Lower leg skin (tissue), 4 donors: ENCODE measurements at regions not wholly inside any gene's neighbourhood (a gene's known extent, or its start where the extent isn't known, plus 50 kb on each side); places are given as distances from the start of the nearest gene placed in this dataset.

Source experiments
- DNase-seq, 2 donors: peaks; one replicate each; pipeline ENCODE4 v3.0.0-alpha.2; 2019; ENCODE audit warnings: low spot score in 2 of 2
- H3K4me3 ChIP-seq: fragments of 200-600 bp; sonication (generic); 2 replicates; pipeline ENCODE4 v1.5.1; 2017; ENCODE audit warnings: mild to moderate bottlenecking, low read depth; ENCODE audit not compliant: poor library complexity, severe bottlenecking
- CTCF ChIP-seq, 3 donors: fragments of 450-650 bp; IDR thresholded peaks; one replicate each; pipeline ENCODE4 v1.5.1; 2016; ENCODE audit warnings: antibody characterized with exemption in 3 of 3, mild to moderate bottlenecking in 3 of 3, moderate library complexity in 2 of 3
- POLR2A ChIP-seq, 2 donors: fragments of 450-650 bp; IDR thresholded peaks; one replicate each; pipeline ENCODE4 v1.6.1; 2016 to 2017; ENCODE audit warnings: antibody characterized with exemption in 2 of 2, mild to moderate bottlenecking in 1 of 2, moderate library complexity in 1 of 2
- WGBS, 2 donors: methylation state at CpG; one replicate each; pipeline ENCODE4 v1.1.5; 2018; 5-methylcytosine and 5-hydroxymethylcytosine counted together
- intact Hi-C: fragments of 100-400 bp; cut with DNase I; formaldehyde crosslinking; loops from one replicate; pipeline ENCODE4 v1.15.0; 2023; ENCODE audit warnings: low total_unique reads

- DNase-seq: no peak
- 65 to 67% methylated on average over 8 of the region's 8 CpGs for WGBS, 2 donors
- intact Hi-C loops: no loop called here
- H3K4me3 ChIP-seq: no peak overlapping the region
- TF ChIP-seq POLR2A (IDR thresholded peaks at IDR 0.05) (no peak), CTCF (IDR thresholded peaks at IDR 0.05) (no peak)
Observed at GRCh38 chr2:156700681-156701080, 264.5 kb downstream of the GPD2 start.

- 62 to 68% methylated on average over 3 of the region's 3 CpGs for WGBS, 2 donors
- intact Hi-C loops: no loop called here
Observed at GRCh38 chr2:156702541-156702940, 266.4 kb downstream of the GPD2 start.

GRCh38 chr2:156703642-156704041 lies 267.5 kb downstream of the GPD2 start:
- no peak for DNase-seq
- WGBS, 2 donors: 67 to 69% methylated on average over 6 of the region's 6 CpGs

More at GRCh38 chr2:156702541-156702940, 266.4 kb downstream of the GPD2 start:
- no peak for DNase-seq
- no peak overlapping the region for H3K4me3 ChIP-seq
- TF ChIP-seq POLR2A (IDR thresholded peaks at IDR 0.05) (no peak), CTCF (IDR thresholded peaks at IDR 0.05) (no peak)

GRCh38 chr2:156704132-156704531 lies 268.0 kb downstream of the GPD2 start:
- intact Hi-C loops: no loop called here
- no peak for DNase-seq
- H3K4me3 ChIP-seq: no peak overlapping the region
- TF ChIP-seq POLR2A (IDR thresholded peaks at IDR 0.05): no peak
- TF ChIP-seq CTCF (IDR thresholded peaks at IDR 0.05): no peak
- WGBS, 2 donors: 29 to 34% methylated on average over 3 of the region's 3 CpGs

More at GRCh38 chr2:156703642-156704041, 267.5 kb downstream of the GPD2 start:
- TF ChIP-seq POLR2A (IDR thresholded peaks at IDR 0.05): no peak
- no peak for TF ChIP-seq CTCF (IDR thresholded peaks at IDR 0.05)
- intact Hi-C loops: no loop called here
- H3K4me3 ChIP-seq: no peak overlapping the region

- no peak for DNase-seq
- TF ChIP-seq CTCF (IDR thresholded peaks at IDR 0.05) (no peak), POLR2A (IDR thresholded peaks at IDR 0.05) (no peak)
- no peak overlapping the region for H3K4me3 ChIP-seq
- WGBS, 2 donors: 37 to 47% methylated on average over 3 of the region's 3 CpGs
- intact Hi-C loops: no loop called here
Observed at GRCh38 chr2:156704617-156705016, 268.4 kb downstream of the GPD2 start.

GRCh38 chr2:156706576-156706975 lies 270.4 kb downstream of the GPD2 start:
- no peak for DNase-seq
- WGBS, 2 donors: 73 to 77% methylated on average over 2 of the region's 2 CpGs
- intact Hi-C loops: no loop called here
- no peak overlapping the region for H3K4me3 ChIP-seq
- no peak for TF ChIP-seq CTCF (IDR thresholded peaks at IDR 0.05)
- no peak for TF ChIP-seq POLR2A (IDR thresholded peaks at IDR 0.05)
